Lower leg skin (tissue), 4 donors: ENCODE measurements at regions not wholly inside any gene's neighbourhood (a gene's known extent, or its start where the extent isn't known, plus 50 kb on each side); places are given as distances from the start of the nearest gene placed in this dataset.

Experiments
- DNase-seq, 2 donors: peaks; one replicate each; pipeline ENCODE4 v3.0.0-alpha.2; 2019; ENCODE audit warnings: low spot score in 2 of 2
- H3K4me3 ChIP-seq: fragments of 200-600 bp; sonication (generic); 2 replicates; pipeline ENCODE4 v1.5.1; 2017; ENCODE audit warnings: mild to moderate bottlenecking, low read depth; ENCODE audit not compliant: poor library complexity, severe bottlenecking
- CTCF ChIP-seq, 3 donors: fragments of 450-650 bp; IDR thresholded peaks; one replicate each; pipeline ENCODE4 v1.5.1; 2016; ENCODE audit warnings: antibody characterized with exemption in 3 of 3, mild to moderate bottlenecking in 3 of 3, moderate library complexity in 2 of 3
- POLR2A ChIP-seq, 2 donors: fragments of 450-650 bp; IDR thresholded peaks; one replicate each; pipeline ENCODE4 v1.6.1; 2016 to 2017; ENCODE audit warnings: antibody characterized with exemption in 2 of 2, mild to moderate bottlenecking in 1 of 2, moderate library complexity in 1 of 2
- WGBS, 2 donors: methylation state at CpG; one replicate each; pipeline ENCODE4 v1.1.5; 2018; 5-methylcytosine and 5-hydroxymethylcytosine counted together
- intact Hi-C: fragments of 100-400 bp; cut with DNase I; formaldehyde crosslinking; loops from one replicate; pipeline ENCODE4 v1.15.0; 2023; ENCODE audit warnings: low total_unique reads

GRCh38 chr10:130545697-130546096 is 409.5 kb downstream of the GLRX3 start:
- TF ChIP-seq CTCF (IDR thresholded peaks at IDR 0.05) (no peak), POLR2A (IDR thresholded peaks at IDR 0.05) (no peak)
- no peak for DNase-seq
- 57 to 61% methylated on average over 8 of the region's 8 CpGs for WGBS, 2 donors
- H3K4me3 ChIP-seq: no peak overlapping the region
- intact Hi-C loops: no loop called here

GRCh38 chr10:130546841-130547240 is 410.6 kb downstream of the GLRX3 start:
- no peak overlapping the region for H3K4me3 ChIP-seq
- 65 to 75% methylated on average over 7 of the region's 7 CpGs for WGBS, 2 donors
- intact Hi-C loops: no loop called here
- DNase-seq: no peak
- no peak for TF ChIP-seq POLR2A (IDR thresholded peaks at IDR 0.05)
- TF ChIP-seq CTCF (IDR thresholded peaks at IDR 0.05): no peak

- H3K4me3 ChIP-seq: no peak overlapping the region
- intact Hi-C loops: no loop called here
- 64 to 68% methylated on average over 4 of the region's 4 CpGs for WGBS, 2 donors
- DNase-seq: no peak
- TF ChIP-seq CTCF (IDR thresholded peaks at IDR 0.05) (no peak), POLR2A (IDR thresholded peaks at IDR 0.05) (no peak)
Observed at GRCh38 chr10:130547368-130547767, 411.2 kb downstream of the GLRX3 start.

GRCh38 chr10:130550952-130551674 is 414.9 kb downstream of the GLRX3 start:
- intact Hi-C loops: no loop called here
- TF ChIP-seq CTCF (IDR thresholded peaks at IDR 0.05): no peak
- TF ChIP-seq POLR2A (IDR thresholded peaks at IDR 0.05): no peak
- no peak for DNase-seq
- no peak overlapping the region for H3K4me3 ChIP-seq
- whole genome bisulfite sequencing, 2 donors: 76 to 81% methylated on average over 21 of the region's 21 CpGs

- intact Hi-C loops: no loop called here
- TF ChIP-seq POLR2A (IDR thresholded peaks at IDR 0.05) (no peak), CTCF (IDR thresholded peaks at IDR 0.05) (no peak)
- no peak for DNase-seq
- 85 to 89% methylated on average over 7 of the region's 7 CpGs for WGBS, 2 donors
- H3K4me3 ChIP-seq: no peak overlapping the region
Observed at GRCh38 chr10:130551676-130552075, 415.5 kb downstream of the GLRX3 start.

- no peak overlapping the region for H3K4me3 ChIP-seq
- intact Hi-C loops: no loop called here
- DNase-seq: peak in 1 of 2 donors; percentile 72
- TF ChIP-seq POLR2A (IDR thresholded peaks at IDR 0.05): no peak
- TF ChIP-seq CTCF (IDR thresholded peaks at IDR 0.05): no peak
- WGBS, 2 donors: 33 to 35% methylated on average over 7 of the region's 7 CpGs
Observed at GRCh38 chr10:130553826-130554225, 417.6 kb downstream of the GLRX3 start.
